HCT116 (cell line): ENCODE measurements at regions not wholly inside any gene's neighbourhood (a gene's known extent, or its start where the extent isn't known, plus 50 kb on each side); places are given as distances from the start of the nearest gene placed in this dataset.

Experiments used
- ATAC-seq: fragments of 200-7000 bp; cut with Tn5 transposase; 2 replicates; pipeline ENCODE4 v1.9.1; 2020; ENCODE audit warnings: mild to moderate bottlenecking, moderate library complexity
- BruUV-seq: library from RNA; stranded (reverse); fragments of 400-500 nt; replicated peaks from 2 replicates; lab custom pipeline; 2021; lab: Mats Ljungman, UMichigan
- CTCF ChIA-PET: fragments of 300-600 bp; sonication (Branson Sonifier 250); formaldehyde crosslinking; loops from one replicate; lab custom pipeline; 2021; ENCODE audit warnings: antibody characterized with exemption; lab: Charles Lee
- POLR2A ChIA-PET: fragments of 300-600, 350-600 bp; sonication (Branson Sonifier 250); formaldehyde crosslinking; loops from one replicate; lab custom pipeline; 2021; ENCODE audit warnings: antibody characterized with exemption; lab: Charles Lee
- RAD21 ChIA-PET, 2 experiments: fragments of 300-600 bp; sonication (Branson Sonifier 250); formaldehyde crosslinking; loops; one replicate each; lab custom pipeline; 2023; ENCODE audit warnings: low total read pairs in 2 of 2; ENCODE audit not compliant: uncharacterized antibody in 2 of 2, unreplicated experiment in 2 of 2, low non-redundant PET in 1 of 2; lab: Charles Lee
- DNase-seq: peaks from one replicate; pipeline ENCODE4 v3.0.0-alpha.2; 2010; ENCODE audit warnings: low read depth, low spot score
- H2AFZ ChIP-seq: fragments of 200-600 bp; shearing (Covaris generic), sonication (generic); 2 replicates; pipeline ENCODE4 v1.6.1; 2017; ENCODE audit warnings: low read depth, mixed run types, mixed read lengths, antibody characterized with exemption, low read length; ENCODE audit not compliant: poor library complexity, severe bottlenecking
- H3K27ac ChIP-seq: 2 replicates; pipeline ENCODE4 v1.5.1; 2012; ENCODE audit warnings: low read depth, low read length
- H3K27me3 ChIP-seq: fragments of 200-600 bp; sonication (generic); 2 replicates; pipeline ENCODE4 v1.6.1; 2016; ENCODE audit warnings: mixed run types, low read length, mixed read lengths; ENCODE audit not compliant: insufficient read depth
- H3K36me3 ChIP-seq, 2 experiments: fragments of 200-500 bp in 1 of 2; fragments of 200-600 bp in 1 of 2; sonication (Bioruptor generic) in 1 of 2; sonication (generic) in 1 of 2; 2 replicates each; pipeline versions ENCODE4 v1.5.1 to v1.6.1; 2014 to 2016; ENCODE audit warnings: low read length in 2 of 2, inconsistent platforms in 1 of 2, mixed read lengths in 1 of 2, mixed run types in 1 of 2; ENCODE audit not compliant: insufficient read depth in 2 of 2, control insufficient read depth in 1 of 2
- H3K4me1 ChIP-seq, 2 experiments: fragments of 200-600 bp in 1 of 2; sonication (generic) in 1 of 2; 2 replicates each; pipeline versions ENCODE4 v1.5.1 to v1.6.1; 2012 to 2017; ENCODE audit warnings: low read length in 2 of 2, inconsistent platforms in 1 of 2, mild to moderate bottlenecking in 1 of 2, mixed read lengths in 1 of 2, mixed run types in 1 of 2, moderate library complexity in 1 of 2; ENCODE audit not compliant: insufficient read depth in 2 of 2, control insufficient read depth in 1 of 2
- H3K4me2 ChIP-seq: fragments of 200-600 bp; sonication (generic); 2 replicates; pipeline ENCODE4 v1.6.1; 2017; ENCODE audit warnings: mixed run types, low read length, mixed read lengths
- H3K4me3 ChIP-seq, 2 experiments: fragments of 200-600 bp in 1 of 2; sonication (generic) in 1 of 2; replicated peaks in 1 of 2; 2 replicates each; pipeline ENCODE4 v1.5.1; 2011 to 2016; ENCODE audit warnings: low read length in 2 of 2, control low read depth in 1 of 2, low read depth in 1 of 2, mild to moderate bottlenecking in 1 of 2, mixed read lengths in 1 of 2, mixed run types in 1 of 2
- H3K79me2 ChIP-seq: fragments of 200-600 bp; sonication (generic); 2 replicates; pipeline ENCODE4 v1.6.1; 2017; ENCODE audit warnings: mild to moderate bottlenecking, mixed run types, low read length, moderate library complexity, mixed read lengths; ENCODE audit not compliant: insufficient read depth
- H3K9ac ChIP-seq: fragments of 200-600 bp; sonication (generic); 2 replicates; pipeline ENCODE4 v1.6.1; 2016; ENCODE audit warnings: low read length, mixed read lengths
- H3K9me2 ChIP-seq: fragments of 200-600 bp; sonication (generic), shearing (Covaris generic); 2 replicates; pipeline ENCODE4 v1.6.1; 2017; ENCODE audit warnings: mixed run types, mild to moderate bottlenecking, moderate library complexity; ENCODE audit not compliant: insufficient read depth
- H3K9me3 ChIP-seq, 2 experiments: fragments of 200-500 bp in 1 of 2; fragments of 200-600 bp in 1 of 2; sonication (Bioruptor generic) in 1 of 2; sonication (generic) in 1 of 2; 2 replicates each; pipeline ENCODE4 v1.6.1; 2014 to 2017; ENCODE audit warnings: low read length in 2 of 2, mixed read lengths in 2 of 2, inconsistent platforms in 1 of 2, low read depth in 1 of 2, mild to moderate bottlenecking in 1 of 2, mixed run types in 1 of 2, moderate library complexity in 1 of 2; ENCODE audit not compliant: control insufficient read depth in 1 of 2, insufficient read depth in 1 of 2
- H4K20me1 ChIP-seq: fragments of 200-600 bp; sonication (generic), shearing (Covaris generic); 2 replicates; pipeline ENCODE4 v1.6.1; 2017; ENCODE audit warnings: mixed run types, mild to moderate bottlenecking, moderate library complexity; ENCODE audit not compliant: insufficient read depth
- CEBPB ChIP-seq: IDR thresholded peaks from 2 replicates; pipeline ENCODE4 v1.6.1; 2012; ENCODE audit warnings: low read depth
- EZH2 ChIP-seq: fragments of 200-600 bp; sonication (generic); IDR thresholded peaks from 2 replicates; pipeline ENCODE4 v1.6.1; 2017; ENCODE audit warnings: antibody characterized with exemption, mixed run types
- FOSL1 ChIP-seq: IDR thresholded peaks from 2 replicates; pipeline ENCODE4 v1.6.1; 2012; ENCODE audit warnings: low read depth
- JUND ChIP-seq: IDR thresholded peaks from 2 replicates; pipeline ENCODE4 v1.6.1; 2012
- POLR2A ChIP-seq: IDR thresholded peaks from 2 replicates; pipeline ENCODE4 v1.7.0; 2011; ENCODE audit warnings: borderline replicate concordance; ENCODE audit not compliant: insufficient read depth, insufficient read length; ENCODE audit errors: extremely low read depth
- RAD21 ChIP-seq: IDR thresholded peaks from 2 replicates; pipeline ENCODE4 v1.6.1; 2012; ENCODE audit warnings: low read depth, mild to moderate bottlenecking
- SP1 ChIP-seq: IDR thresholded peaks from 2 replicates; pipeline ENCODE4 v1.6.1; 2012; ENCODE audit warnings: low read depth
- TCF7L2 ChIP-seq: IDR thresholded peaks from 2 replicates; pipeline ENCODE4 v1.7.0; 2011; ENCODE audit warnings: borderline replicate concordance, inconsistent platforms; ENCODE audit not compliant: insufficient read depth, insufficient read length; ENCODE audit errors: extremely low read depth
- YY1 ChIP-seq: IDR thresholded peaks from 2 replicates; pipeline ENCODE4 v1.6.1; 2011; ENCODE audit warnings: low read length, low read depth, moderate library complexity, mild to moderate bottlenecking; ENCODE audit not compliant: insufficient replicate concordance; ENCODE audit errors: extremely low read depth
- ZFX ChIP-seq: fragments of 450-650 bp; IDR thresholded peaks from 2 replicates; pipeline ENCODE4 v1.6.1; 2017
- ZNF274 ChIP-seq: fragments of 200-500 bp; sonication (Bioruptor generic); IDR thresholded peaks from 2 replicates; pipeline ENCODE4 v1.6.1; 2014; ENCODE audit warnings: mild to moderate bottlenecking, low read depth, low read length, inconsistent platforms
- intact Hi-C: fragments of 100-400 bp; cut with micrococcal nuclease; formaldehyde crosslinking; loops from 2 replicates; pipeline ENCODE4 v1.10.0; 2022
- TF ChIP-seq, protein P1 (sequence below): IDR thresholded peaks from 2 replicates; pipeline ENCODE4 v1.6.1; 2011; ENCODE audit warnings: mild to moderate bottlenecking, low read length, moderate library complexity; ENCODE audit not compliant: insufficient replicate concordance; ENCODE audit errors: extremely low read depth
- TF ChIP-seq, protein P2 (sequence below): IDR thresholded peaks from 2 replicates; pipeline ENCODE4 v1.6.1; 2012
- TF ChIP-seq, protein P3 (sequence below): IDR thresholded peaks from 2 replicates; pipeline ENCODE4 v1.6.1; 2012; ENCODE audit warnings: low read depth

DNA sequence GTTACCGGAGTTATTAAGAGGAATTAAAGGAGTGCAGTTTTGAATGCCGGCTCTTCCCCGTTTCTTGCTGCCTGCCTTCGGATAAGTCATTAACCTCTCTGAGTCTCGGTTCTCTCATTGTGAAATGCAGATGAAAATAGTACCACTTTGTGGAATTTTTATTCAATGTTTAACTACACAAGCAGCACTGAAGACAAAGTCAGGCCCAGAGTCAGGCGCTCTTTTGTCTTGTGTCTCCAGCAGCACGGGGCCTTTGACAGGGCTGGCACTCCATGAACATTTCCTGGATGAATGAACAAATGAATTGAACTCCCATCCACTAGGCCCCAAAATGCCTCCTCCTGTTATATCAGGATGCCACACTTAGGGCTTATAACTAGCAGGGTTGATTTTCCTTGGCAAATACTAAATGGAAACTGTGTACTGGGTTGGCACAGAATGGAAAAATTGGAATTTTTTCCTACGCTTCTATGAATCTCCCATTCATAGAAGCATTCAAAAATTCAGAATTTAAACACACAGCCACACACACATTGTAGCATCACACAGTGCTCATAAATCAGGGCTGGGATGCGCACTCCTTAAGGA is 332.8 kb downstream of the MLLT3 start:
- POLR2A ChIA-PET: no interaction called here
- no peaks in the 10 kb centered on the region for H3K4me1 ChIP-seq
- BruUV-seq: no TSS peak

DNA sequence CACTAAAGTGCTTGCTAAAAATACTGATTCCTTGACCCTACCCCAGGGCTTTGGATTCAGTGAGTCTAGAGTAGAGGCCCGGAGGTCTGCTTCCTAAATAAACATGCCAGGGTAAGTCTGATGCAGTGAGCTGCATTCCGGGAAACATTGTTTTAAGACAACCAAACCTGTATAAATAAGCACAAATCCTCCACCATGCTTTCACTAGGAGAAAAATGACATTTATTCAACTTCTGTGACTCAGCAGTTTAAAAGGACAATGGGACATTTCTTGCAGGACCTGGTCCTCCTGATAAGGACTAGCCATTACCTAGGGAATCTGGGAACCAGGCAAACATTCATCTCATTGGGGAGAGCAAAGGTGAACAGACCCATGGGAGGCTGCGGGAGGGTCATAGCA is 335.3 kb downstream of the MLLT3 start:
- no peaks in the 10 kb centered on the region for H3K27me3 ChIP-seq
- no peaks in the 10 kb centered on the region; the same call in 1 of the 2 replicates for H3K9me2 ChIP-seq
- DNase-seq: no peak
- ChIA-PET RAD21 (no interaction called here), CTCF (no interaction called here), POLR2A (no interaction called here)
- no peak overlapping the region for H3K27ac ChIP-seq
- BruUV-seq: no TSS peak
- H4K20me1 ChIP-seq: no peaks in the 10 kb centered on the region
- no peaks in the 10 kb centered on the region for H3K79me2 ChIP-seq
- no peak overlapping the region for H3K9ac ChIP-seq
- no peaks in the 10 kb centered on the region for H3K4me1 ChIP-seq
- H3K36me3 ChIP-seq: no peaks in the 10 kb centered on the region
- H3K4me3 ChIP-seq: no peak overlapping the region
- H2AFZ ChIP-seq: no peak overlapping the region
- intact Hi-C loops: no loop called here
- no peaks in the 10 kb centered on the region for H3K9me3 ChIP-seq
- no peak overlapping the region for H3K4me2 ChIP-seq
- no peak for ATAC-seq
- no peak for TF ChIP-seq EZH2
- TF ChIP-seq, protein P1, sequence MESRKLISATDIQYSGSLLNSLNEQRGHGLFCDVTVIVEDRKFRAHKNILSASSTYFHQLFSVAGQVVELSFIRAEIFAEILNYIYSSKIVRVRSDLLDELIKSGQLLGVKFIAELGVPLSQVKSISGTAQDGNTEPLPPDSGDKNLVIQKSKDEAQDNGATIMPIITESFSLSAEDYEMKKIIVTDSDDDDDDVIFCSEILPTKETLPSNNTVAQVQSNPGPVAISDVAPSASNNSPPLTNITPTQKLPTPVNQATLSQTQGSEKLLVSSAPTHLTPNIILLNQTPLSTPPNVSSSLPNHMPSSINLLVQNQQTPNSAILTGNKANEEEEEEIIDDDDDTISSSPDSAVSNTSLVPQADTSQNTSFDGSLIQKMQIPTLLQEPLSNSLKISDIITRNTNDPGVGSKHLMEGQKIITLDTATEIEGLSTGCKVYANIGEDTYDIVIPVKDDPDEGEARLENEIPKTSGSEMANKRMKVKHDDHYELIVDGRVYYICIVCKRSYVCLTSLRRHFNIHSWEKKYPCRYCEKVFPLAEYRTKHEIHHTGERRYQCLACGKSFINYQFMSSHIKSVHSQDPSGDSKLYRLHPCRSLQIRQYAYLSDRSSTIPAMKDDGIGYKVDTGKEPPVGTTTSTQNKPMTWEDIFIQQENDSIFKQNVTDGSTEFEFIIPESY: no peak
- TF ChIP-seq, protein P2, sequence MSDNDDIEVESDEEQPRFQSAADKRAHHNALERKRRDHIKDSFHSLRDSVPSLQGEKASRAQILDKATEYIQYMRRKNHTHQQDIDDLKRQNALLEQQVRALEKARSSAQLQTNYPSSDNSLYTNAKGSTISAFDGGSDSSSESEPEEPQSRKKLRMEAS: no peak
- TF ChIP-seq, protein P3, sequence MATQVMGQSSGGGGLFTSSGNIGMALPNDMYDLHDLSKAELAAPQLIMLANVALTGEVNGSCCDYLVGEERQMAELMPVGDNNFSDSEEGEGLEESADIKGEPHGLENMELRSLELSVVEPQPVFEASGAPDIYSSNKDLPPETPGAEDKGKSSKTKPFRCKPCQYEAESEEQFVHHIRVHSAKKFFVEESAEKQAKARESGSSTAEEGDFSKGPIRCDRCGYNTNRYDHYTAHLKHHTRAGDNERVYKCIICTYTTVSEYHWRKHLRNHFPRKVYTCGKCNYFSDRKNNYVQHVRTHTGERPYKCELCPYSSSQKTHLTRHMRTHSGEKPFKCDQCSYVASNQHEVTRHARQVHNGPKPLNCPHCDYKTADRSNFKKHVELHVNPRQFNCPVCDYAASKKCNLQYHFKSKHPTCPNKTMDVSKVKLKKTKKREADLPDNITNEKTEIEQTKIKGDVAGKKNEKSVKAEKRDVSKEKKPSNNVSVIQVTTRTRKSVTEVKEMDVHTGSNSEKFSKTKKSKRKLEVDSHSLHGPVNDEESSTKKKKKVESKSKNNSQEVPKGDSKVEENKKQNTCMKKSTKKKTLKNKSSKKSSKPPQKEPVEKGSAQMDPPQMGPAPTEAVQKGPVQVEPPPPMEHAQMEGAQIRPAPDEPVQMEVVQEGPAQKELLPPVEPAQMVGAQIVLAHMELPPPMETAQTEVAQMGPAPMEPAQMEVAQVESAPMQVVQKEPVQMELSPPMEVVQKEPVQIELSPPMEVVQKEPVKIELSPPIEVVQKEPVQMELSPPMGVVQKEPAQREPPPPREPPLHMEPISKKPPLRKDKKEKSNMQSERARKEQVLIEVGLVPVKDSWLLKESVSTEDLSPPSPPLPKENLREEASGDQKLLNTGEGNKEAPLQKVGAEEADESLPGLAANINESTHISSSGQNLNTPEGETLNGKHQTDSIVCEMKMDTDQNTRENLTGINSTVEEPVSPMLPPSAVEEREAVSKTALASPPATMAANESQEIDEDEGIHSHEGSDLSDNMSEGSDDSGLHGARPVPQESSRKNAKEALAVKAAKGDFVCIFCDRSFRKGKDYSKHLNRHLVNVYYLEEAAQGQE: no peak
- no peak for TF ChIP-seq TCF7L2
- TF ChIP-seq RAD21: no peak
- no peak for TF ChIP-seq JUND
- no peak for TF ChIP-seq ZFX
- no peak for TF ChIP-seq CEBPB
- TF ChIP-seq FOSL1: no peak

More for the DNA sequence above, 332.8 kb downstream of the MLLT3 start:
- RAD21 ChIA-PET: no interaction called here
- Histone ChIP-seq H3K27me3 (no peaks in the 10 kb centered on the region), H3K4me2 (no peak overlapping the region), H3K79me2 (no peaks in the 10 kb centered on the region), H2AFZ (no peak overlapping the region), H3K9me3 (no peaks in the 10 kb centered on the region), H3K9ac (no peak overlapping the region), H3K36me3 (no peaks in the 10 kb centered on the region), H3K27ac (no peak overlapping the region), H3K9me2 (no peaks in the 10 kb centered on the region; the same call in 1 of the 2 replicates), H4K20me1 (no peaks in the 10 kb centered on the region), H3K4me3 (no peak overlapping the region)
- ATAC-seq: no peak
- intact Hi-C loops: no loop called here
- CTCF ChIA-PET: no interaction called here
- TF ChIP-seq YY1 (no peak), FOSL1 (no peak), SP1 (no peak), POLR2A (no peak), ZNF274 (no peak)
- no peak for DNase-seq
